H1 (cell line): ENCODE measurements at regions not wholly inside any gene's neighbourhood (a gene's known extent, or its start where the extent isn't known, plus 50 kb on each side); places are given as distances from the start of the nearest gene placed in this dataset.
A peak's percentile ranks its signal among the peaks of the same experiment; 100 is the strongest.

Source experiments
- EGR1 ChIP-seq: IDR thresholded peaks from 2 replicates; pipeline ENCODE4 v1.6.1; 2011; ENCODE audit warnings: low read depth, low read length, borderline replicate concordance
- GTF2F1 ChIP-seq: IDR thresholded peaks from 2 replicates; pipeline ENCODE4 v1.6.1; 2012; ENCODE audit warnings: low read depth, low read length, improper control_type of control experiment, borderline replicate concordance
- POU5F1 ChIP-seq: IDR thresholded peaks from 2 replicates; pipeline ENCODE4 v1.6.1; 2011; ENCODE audit warnings: low read depth, mild to moderate bottlenecking, low read length, moderate library complexity
- SIRT6 ChIP-seq: IDR thresholded peaks from one replicate; pipeline ENCODE4 v1.7.1; 2012; ENCODE audit warnings: low read length, inconsistent platforms
- SRF ChIP-seq: IDR thresholded peaks from 2 replicates; pipeline ENCODE4 v1.6.1; 2011; ENCODE audit warnings: mild to moderate bottlenecking, low read depth, low read length, moderate library complexity
- SUZ12 ChIP-seq: fragments of 200-600 bp; sonication (generic); IDR thresholded peaks from 2 replicates; pipeline ENCODE4 v1.6.1; 2012; ENCODE audit warnings: mild to moderate bottlenecking, inconsistent platforms, low read length, moderate library complexity, mixed read lengths
- TEAD4 ChIP-seq: IDR thresholded peaks from 2 replicates; pipeline ENCODE4 v1.6.1; 2012; ENCODE audit warnings: low read depth, low read length, inconsistent platforms, mixed read lengths
- TF ChIP-seq, protein P1 (sequence below): IDR thresholded peaks from 2 replicates; pipeline ENCODE4 v1.6.1; 2012; ENCODE audit warnings: inconsistent platforms

DNA sequence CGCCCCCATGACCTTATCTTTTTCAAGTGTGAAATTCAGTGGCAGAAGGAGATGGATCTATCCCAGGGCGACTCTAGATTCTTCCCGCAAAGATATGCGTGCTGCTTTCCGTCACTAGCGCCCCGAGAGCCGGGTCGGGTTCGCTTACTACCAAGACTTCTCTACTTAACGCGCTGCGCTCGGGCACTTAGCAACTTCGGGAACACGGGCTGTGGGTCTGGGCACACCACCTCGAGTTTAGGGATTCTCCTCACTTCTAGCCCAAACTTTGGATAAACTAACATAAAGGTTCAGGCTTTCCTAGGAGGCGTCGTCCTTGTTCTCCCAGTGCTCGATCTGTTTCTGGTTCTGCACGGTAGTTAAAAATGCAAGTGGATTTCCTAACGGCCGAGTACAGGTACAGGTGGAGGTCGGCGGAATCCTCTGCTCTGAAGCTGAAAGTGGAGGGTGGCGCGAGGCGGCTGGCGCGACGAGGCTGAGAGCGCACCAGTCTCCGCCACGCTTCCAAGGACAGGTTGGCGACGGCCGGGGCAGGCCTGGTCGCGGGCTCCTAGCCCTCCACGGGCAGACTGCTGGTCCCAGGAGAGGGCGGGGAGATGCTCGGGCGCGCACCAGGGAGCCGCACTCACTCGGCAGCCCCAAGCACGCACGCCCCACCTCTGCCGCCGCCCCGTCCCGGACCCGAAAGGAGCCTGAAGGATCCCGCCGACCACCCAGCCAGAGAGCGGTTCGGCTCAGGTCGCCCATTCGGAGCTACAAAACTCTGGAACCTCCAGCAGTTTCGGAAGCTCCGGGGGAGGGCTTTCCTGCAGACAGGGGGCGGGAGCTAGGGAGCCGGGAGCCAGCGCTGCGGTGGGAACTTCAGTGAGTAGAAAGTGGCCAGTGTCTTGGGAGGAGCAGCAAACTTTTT is 100.8 kb upstream of the TENM3 start (continued):
- TF ChIP-seq GTF2F1 (no peak), POU5F1 (no peak), SIRT6 (no peak), SRF (no peak), SUZ12 (peak; percentile 41; the same call in 1 of the 2 replicates), TEAD4 (0 out of 2 replicates have a peak, but pooled peaks have one; percentile 2), EGR1 (no peak)
- TF ChIP-seq, protein P1, sequence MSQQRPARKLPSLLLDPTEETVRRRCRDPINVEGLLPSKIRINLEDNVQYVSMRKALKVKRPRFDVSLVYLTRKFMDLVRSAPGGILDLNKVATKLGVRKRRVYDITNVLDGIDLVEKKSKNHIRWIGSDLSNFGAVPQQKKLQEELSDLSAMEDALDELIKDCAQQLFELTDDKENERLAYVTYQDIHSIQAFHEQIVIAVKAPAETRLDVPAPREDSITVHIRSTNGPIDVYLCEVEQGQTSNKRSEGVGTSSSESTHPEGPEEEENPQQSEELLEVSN = peak; percentile 65
